G401 (cell line): ENCODE measurements at regions not wholly inside any gene's neighbourhood (a gene's known extent, or its start where the extent isn't known, plus 50 kb on each side); places are given as distances from the start of the nearest gene placed in this dataset.
A peak's percentile ranks its signal among the peaks of the same experiment; 100 is the strongest.
"Not testable (repeated sequence)": the region's sequence is repeated elsewhere in the genome, so short reads cannot be mapped to it uniquely, and the experiment has no call there.

Source experiments
- DNase-seq: peaks from one replicate; pipeline ENCODE4 v3.0.0-alpha.2; 2015; ENCODE audit warnings: low spot score
- in situ Hi-C: cut with HindIII; loops from 2 replicates; pipeline ENCODE4 v1.10.0; 2016; ENCODE audit warnings: low sequenced_read_pairs, mixed read lengths

DNA sequence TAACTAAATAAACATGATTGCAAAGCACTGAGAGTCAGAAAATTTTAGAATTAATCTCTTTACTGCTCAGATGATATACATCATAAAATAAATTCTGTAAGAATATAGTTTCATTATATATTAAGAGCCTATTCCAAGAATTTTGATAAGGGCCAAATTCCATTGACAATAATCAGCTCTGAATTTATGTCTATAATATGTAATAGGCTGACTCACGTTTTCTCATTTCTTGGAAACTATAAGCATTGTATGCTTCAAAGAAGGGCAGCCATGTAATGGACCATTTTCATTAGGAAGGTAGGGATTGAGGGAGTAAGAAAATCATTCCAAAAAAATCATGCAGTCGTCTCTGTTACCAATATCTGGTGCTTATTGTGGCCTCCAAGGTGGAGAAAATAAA lies 315.9 kb downstream of the ZIC4 start:
- DNase-seq, result no peak
- in situ Hi-C loops, result no loop called here

DNA sequence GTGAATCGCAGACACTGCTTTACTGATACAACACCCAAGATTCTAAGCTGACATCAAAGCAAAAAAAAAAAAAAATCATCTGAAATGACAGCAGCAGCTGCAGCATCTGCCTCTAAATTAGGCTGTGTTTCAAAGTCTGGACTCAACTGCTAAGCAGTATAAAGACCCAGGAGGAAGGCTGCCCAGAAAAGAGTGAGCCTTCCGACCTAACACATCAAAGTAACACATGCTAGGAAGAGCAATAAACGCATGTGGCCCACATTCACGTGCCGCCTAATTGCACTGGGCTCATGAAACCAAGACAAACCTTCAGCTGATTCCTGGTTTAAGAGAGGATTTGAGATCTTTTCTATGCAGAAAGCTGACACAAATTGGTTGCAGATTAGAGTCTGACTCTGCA lies 317.1 kb downstream of the ZIC4 start:
- in situ Hi-C loops, result no loop called here
- DNase-seq, result peak; percentile 72

DNA sequence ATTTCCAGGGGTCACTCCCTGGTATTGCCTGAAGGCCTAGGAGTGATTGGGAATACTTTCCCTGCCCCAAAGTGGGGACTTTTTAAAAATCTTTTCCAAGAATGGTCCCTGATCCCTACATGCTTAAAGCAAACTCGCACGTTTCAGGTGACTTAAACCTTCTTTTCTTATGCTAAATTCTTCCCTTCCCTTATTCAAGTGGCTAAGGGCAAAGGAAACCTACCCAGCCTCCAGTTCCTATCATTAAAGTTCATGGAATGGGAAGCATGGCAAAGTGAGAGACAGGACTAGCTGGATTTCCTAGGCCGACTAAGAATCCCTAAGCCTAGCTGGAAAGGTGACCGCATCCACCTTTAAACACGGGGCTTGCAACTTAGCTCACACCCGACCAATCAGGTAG lies 346.8 kb downstream of the ZIC4 start:
- DNase-seq, in situ Hi-C loops: not testable (repeated sequence)

DNA sequence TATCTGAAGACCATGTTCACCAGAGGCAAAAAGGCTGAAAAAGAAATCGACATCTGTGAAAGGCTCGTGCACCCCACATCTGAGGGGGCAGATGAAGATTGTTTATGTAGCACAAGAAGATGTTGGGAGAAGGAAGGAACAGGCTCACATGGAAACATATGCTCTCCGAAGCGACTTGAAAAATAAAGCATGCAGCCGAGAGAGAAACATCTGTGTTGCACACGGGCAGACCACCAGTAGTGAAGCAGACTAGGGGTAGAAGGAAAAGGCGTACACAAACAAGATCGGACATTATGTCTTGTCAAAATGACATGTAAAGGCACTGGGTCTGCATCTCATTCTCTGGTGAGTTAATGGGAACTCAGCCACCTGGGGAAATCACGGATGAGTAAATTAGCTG lies 356.5 kb downstream of the ZIC4 start:
- in situ Hi-C loops, result no loop called here
- peak; percentile 77 for DNase-seq

DNA sequence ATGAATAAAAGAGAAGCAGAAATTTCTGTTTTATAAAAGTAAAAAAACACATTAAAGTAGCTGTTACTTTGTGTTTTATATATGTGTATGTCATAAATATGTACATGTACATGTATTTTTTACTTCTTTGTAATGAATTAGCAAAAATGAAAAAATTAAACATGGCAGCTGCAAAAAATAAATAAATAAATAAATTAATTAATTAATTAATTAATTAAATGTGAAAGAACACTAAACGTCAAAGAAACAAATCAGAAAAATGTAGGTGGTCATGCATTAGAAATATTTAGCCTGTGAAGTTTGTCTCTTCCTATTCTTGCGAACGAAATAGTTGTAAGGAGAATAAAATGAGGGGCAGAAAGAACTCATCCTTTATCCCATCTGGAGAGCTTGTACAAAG lies 357.0 kb downstream of the ZIC4 start:
- DNase-seq, result no peak

DNA sequence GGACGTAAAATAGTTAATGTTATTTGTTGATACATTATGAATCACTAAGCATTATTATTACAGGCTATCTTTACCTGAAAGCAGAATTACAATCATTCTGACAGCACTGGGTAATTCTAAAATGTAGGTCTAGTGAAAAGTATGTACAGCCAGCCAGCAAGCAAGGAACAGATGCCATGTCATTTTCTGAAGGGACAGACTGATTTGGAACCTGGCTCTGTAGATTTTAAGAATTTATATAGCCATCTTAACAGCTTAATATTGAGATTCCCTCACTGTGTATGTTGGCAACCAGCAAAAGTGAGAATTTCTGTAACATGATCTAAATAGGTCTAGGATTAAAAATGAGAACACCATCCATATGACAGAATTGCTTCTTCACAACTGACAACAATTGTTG lies 359.4 kb downstream of the ZIC4 start:
- peak; percentile 79 for DNase-seq
- in situ Hi-C loops, result no loop called here

More for the DNA sequence above, 357.0 kb downstream of the ZIC4 start:
- in situ Hi-C loops, result no loop called here

DNA sequence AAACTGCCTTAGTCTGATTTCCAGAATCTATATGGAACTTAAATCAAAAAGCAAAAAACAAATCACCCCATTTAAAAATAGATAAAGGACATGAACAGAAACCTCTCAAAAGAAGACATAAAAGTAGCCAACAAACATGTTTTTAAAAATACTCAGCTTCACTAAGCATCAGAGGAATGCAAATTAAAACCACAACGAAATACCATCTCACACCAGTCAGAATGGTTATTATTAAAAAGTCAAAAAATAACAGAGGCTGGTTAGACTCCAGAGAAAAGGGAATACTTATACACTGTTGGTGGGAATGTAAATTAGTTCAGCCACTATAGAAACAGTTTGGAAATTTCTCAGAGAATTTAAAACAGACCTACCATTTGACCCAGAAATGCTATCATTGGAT lies 367.9 kb downstream of the ZIC4 start:
- in situ Hi-C loops, result no loop called here
- no peak for DNase-seq

DNA sequence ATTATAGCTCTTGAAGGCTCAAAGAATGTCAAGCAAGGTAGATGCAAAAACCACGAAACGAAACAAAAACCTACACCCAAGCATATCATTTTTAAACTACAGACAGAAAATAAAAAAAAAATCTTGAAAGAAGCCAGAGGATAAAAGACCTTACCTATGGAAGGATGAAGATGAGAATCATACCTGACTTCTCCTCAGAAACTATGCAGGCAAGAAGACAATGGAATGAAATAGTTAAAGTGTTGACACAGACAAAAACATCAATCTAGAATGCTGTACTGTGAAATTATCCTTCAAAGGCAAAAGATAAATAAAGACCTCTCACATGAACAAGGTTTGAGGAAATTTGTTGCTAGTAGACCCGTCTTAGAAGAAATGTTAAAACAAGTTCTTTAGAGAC lies 372.0 kb downstream of the ZIC4 start:
- DNase-seq, result no peak
- in situ Hi-C loops, result no loop called here

DNA sequence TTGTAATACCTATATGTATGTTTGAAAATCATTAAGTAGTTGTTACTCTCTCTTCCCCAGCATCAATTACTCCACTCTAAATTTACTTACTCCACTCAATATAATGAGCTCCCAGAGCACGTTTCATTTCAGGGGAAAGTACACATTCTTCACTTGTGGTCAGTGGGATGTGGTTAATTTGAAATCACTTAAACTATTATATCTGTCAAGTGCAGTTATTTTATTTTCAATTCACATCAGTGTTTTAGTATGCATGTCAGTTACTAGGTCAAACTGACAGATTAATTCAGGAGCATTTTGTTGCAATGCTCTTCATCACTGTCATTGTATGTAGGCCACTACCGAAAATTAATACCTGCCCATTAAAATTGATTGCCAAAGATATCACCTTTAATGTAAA lies 376.1 kb downstream of the ZIC4 start:
- DNase-seq, result no peak
- in situ Hi-C loops, result no loop called here

DNA sequence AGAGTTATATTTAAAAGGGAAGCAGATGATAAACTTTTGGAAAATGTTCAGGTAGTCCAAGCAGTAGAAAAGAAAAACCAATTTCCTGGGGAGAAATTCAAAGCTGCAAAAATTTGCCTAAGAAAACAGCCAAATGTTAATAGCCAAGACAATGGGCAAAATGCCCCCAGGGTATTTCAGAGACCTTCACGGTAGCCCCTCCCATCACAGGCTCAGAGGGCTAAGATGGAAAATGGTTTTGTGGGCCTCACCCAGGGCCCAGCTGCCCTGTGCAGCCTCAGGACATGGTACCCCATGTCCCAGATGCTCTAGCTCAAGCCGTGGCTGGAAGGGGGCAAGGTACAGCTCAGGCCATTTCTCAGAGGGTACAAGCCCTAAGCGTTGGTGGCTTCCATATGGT lies 391.0 kb downstream of the ZIC4 start:
- in situ Hi-C loops, result no loop called here
- DNase-seq, result no peak

DNA sequence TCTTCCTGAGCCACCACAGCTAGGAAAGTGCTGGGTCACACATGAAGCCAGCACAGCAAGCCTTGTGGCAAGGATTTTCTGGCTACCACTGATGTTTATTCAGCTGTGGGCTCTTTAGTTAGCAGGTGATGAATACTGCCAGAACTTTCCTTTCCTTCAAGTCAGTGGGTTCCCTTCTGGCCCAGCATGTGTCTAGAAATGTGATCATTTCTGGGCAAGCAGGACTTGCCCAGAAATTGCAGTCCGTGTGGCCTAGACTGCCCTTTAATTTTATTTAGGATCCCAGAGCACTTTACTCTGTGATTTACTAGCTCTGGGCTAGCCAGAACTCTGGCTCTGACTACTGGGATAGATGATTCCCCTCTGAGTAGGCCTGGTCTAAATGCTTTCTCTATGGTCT lies 397.5 kb downstream of the ZIC4 start:
- in situ Hi-C loops, result no loop called here
- DNase-seq, result no peak

DNA sequence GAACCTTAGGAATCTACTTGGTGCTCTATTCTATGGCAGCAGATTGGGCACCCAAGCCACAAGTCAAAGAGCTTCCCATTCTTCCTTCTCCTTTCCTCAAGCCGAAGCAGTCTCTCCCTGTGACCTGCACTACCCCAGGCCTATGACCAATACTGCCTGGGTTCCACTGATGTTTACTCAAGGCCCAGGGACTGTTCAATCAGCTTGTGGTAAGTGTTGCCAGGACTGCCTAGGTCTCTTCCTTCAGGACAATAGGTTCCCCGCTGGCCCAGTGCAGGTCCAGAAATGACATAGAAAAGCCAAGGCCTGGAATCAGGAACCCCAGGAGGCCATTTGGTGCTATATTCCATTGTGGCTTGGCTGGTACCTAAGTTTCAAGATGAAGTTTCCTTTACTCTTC lies 397.9 kb downstream of the ZIC4 start:
- in situ Hi-C loops, result no loop called here
- DNase-seq, result no peak

DNA sequence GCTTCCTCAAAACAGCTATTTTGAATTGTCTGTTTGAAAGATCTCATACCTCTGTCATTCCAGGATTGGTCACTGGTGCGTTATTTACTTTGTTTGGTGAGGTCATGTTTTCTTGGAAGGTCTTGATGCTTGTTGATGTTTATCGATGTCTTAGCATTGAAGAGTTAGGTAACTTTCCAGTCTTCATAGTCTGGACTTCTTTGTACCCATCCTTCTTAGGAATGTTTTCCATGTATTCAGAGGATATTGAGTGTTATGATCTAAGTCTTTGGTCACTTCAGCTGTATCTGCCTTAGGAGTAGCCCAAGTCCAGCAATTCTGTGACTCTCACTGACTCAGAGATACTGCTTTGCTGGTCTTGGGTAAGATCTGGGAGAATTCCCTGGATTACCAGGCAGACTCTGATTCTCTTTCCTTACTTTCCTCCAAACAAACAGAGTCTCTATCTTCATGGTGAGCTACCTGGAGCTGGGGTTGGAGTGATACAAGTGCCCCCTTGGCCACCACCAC lies 398.6 kb downstream of the ZIC4 start:
- no peak for DNase-seq
- in situ Hi-C loops, result no loop called here

DNA sequence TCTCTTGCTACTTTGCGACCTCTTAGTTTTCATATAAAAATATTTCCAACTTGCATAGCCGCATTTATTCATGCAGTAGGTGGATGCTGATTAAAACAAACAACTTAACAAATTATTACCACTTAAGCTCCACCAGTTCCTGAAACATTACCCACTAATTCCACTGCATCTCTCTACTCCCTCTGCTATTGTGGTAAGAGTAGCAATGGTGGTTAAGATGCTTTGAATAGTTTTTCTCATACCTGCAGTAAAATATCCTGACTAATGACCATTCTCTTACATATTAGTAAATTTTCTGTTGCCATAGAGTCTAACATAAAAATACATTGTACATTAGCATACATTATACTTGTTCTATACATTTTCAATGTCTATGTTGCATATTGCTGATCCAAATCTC lies 397.6 kb upstream of the PLSCR5 start:
- in situ Hi-C loops, result no loop called here
- no peak for DNase-seq

DNA sequence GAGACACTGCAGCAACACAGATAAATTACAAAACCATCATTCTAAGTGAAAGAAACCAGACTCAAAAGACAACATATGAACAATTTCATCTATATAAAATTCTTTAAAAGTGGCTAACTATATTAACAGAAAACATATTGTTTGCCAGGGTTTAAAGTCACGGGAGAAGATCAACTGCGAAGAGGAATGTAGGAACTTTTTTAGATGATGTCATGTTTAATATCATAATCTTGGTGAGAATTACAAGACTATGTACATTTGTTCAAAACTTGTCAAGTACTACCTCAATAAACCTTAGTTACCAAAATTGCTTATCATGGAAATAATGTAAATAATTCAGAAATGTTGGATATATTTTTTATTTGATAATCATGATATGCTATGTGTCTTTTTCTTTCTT lies 395.1 kb upstream of the PLSCR5 start:
- no peak for DNase-seq
- in situ Hi-C loops, result no loop called here

DNA sequence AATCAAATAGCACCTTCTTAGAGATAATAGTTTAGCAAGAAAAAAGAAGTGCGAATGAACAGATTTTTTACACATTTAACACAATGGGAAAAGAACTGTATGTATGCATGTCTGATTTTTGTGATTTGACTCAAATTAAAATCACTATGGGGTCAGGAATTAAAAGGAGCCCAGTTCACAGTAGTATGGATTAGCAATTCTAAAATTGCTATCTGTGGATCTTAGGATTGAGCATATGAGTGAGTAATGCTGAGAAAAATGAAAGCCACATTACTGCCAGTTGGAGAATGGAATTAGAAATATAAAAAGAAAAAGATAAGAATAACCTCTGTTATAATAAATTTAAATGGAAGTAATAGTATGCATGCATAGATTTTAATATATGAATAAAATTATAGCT lies 386.8 kb upstream of the PLSCR5 start:
- DNase-seq, result no peak
- in situ Hi-C loops, result no loop called here

DNA sequence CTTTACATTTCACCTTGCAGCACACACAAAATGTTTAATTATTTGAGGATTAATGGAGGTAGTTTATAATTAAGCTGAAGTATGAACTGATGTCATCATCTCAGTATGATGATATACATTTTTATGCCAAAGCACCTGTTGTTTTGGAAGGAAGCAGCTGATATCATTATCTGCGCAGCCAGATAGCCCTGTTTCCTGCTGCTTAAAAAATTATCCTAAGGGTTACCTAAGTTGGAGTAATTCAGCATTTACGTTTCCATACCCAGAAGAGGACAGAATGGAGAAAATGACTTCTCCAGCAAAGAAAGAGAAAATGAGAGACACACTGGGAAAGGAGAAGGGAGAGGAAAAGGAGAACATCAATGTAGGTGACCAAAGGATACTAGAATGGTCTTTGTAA lies 370.3 kb upstream of the PLSCR5 start:
- in situ Hi-C loops, result no loop called here
- peak; percentile 95 for DNase-seq

DNA sequence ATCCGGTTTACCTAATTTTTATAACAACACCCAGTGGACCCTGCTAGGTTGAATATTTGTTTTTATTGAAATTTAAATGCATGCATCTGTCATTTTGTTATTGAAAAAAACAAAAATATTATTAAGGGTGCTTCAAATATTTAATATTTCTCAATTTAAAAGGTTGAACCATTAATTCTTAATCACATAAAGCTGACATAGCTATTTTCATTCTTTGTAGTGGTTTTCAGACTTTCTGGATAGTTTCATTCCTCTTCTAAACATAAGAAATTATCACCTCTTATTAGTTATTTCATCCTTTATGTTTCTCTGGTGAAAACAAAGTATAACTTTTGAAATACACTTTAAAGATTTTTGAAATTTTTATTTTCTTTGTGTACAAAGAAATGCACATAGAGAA lies 369.9 kb upstream of the PLSCR5 start:
- in situ Hi-C loops, result no loop called here
- no peak for DNase-seq

DNA sequence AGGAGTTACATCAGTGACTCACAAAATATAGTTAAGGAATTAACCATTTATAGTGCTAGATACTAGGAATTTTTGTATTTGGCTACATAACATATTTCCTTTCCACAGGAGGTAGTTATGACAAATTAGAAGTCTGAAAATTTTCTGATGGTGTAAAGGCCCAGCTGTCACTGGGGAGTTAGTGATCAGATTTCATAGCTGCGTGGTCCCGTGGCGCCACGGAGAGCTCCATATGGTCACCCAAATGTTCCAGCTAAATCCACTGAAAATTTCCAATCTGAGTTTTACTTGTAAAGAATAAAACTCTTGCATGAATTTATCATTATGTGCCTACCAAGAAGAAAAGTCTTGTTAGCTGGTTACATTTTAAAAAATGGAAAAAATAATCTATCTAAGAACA lies 368.9 kb upstream of the PLSCR5 start:
- peak; percentile 92 for DNase-seq
- in situ Hi-C loops, result no loop called here

DNA sequence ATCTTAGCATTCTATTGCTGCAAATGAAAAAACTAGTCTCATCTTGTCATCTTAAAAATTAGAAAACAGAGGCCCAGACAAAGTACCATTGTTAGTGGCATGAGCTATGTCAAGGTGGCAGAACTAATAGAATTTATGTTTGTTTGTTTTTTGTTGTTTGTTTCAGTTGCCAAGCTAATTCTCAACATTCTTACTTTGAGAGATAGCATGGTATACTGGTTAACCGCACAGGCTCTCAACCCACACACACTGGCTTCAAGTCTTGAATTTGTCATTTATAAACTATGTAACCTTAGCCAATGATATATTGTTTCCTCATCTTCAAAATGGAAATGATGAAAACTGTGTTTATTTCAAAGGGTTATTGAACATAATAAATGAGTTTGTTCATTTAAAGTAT lies 367.6 kb upstream of the PLSCR5 start:
- in situ Hi-C loops, result no loop called here
- DNase-seq, result no peak

DNA sequence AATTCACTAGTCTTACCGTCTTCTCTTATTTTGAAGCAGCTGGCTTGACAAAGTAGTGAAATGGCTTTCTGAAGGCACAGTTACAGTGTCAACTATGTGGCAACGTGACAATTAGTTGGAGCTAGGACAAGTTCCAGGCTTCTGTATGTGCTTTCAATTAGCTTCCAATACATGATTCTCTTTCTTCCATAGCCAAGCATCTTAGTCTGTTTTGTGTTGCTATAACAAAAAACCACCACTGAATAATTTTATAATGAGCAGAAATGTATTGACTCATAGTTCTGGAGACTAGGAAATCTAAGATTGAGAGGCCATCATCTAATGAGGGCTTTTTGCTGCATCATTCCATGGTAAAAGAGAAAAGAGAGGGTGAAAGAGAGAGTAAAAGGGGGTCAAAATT lies 365.1 kb upstream of the PLSCR5 start:
- in situ Hi-C loops, result no loop called here
- DNase-seq, result no peak

DNA sequence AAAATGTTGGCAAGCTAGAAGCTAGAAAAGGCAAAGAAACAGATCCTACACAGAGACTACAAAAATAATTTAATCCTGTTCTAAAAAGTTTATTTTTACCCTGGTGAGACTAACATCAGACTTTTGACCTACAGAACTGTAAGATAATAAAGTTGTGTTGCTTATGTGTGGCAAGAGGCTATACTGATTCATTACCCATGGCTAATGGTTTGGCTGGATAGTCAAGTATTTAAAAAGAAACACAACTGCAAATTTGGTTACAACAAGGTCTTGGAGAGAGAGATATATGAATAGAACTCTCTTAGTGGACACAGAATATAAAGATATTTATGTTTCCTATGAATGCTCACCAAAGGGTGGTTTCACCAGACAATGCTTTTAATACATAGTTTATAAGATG lies 364.2 kb upstream of the PLSCR5 start:
- in situ Hi-C loops, result no loop called here
- DNase-seq, result no peak
